HEK293 (cell line): ENCODE measurements at regions not wholly inside any gene's neighbourhood (a gene's known extent, or its start where the extent isn't known, plus 50 kb on each side); places are given as distances from the start of the nearest gene placed in this dataset.

Source experiments
- MYNN ChIP-seq: fragments of 450-650 bp; formaldehyde crosslinking; IDR thresholded peaks from 2 replicates; pipeline ENCODE4 v1.5.1; 2016; ENCODE audit warnings: missing biosample characterization, missing genetic modification characterization, borderline replicate concordance
- YY1 ChIP-seq: fragments of 450-650 bp; formaldehyde crosslinking; IDR thresholded peaks from 2 replicates; pipeline ENCODE4 v1.5.1; 2018; ENCODE audit warnings: missing biosample characterization, missing genetic modification characterization
- ZBTB8A ChIP-seq: fragments of 450-650 bp; formaldehyde crosslinking; IDR thresholded peaks from 2 replicates; pipeline ENCODE4 v1.5.1; 2016; ENCODE audit warnings: missing biosample characterization, missing genetic modification characterization
- ZNF274 ChIP-seq, 2 experiments: fragments of 200-500 bp in 1 of 2; fragments of 450-650 bp in 1 of 2; sonication (Bioruptor generic) in 1 of 2; formaldehyde crosslinking in 1 of 2; IDR thresholded peaks; 2 replicates each; pipeline versions ENCODE4 v1.5.1 to v1.6.1; 2014 to 2016; ENCODE audit warnings: borderline replicate concordance in 1 of 2, inconsistent platforms in 1 of 2, low read length in 1 of 2, missing biosample characterization in 1 of 2, missing genetic modification characterization in 1 of 2
- ZNF549 ChIP-seq: fragments of 450-650 bp; IDR thresholded peaks from 2 replicates; pipeline ENCODE4 v1.5.1; 2018; ENCODE audit warnings: missing biosample characterization, missing genetic modification characterization, mild to moderate bottlenecking, inconsistent platforms, moderate library complexity
- ZNF660 ChIP-seq: fragments of 450-650 bp; IDR thresholded peaks from 2 replicates; pipeline ENCODE4 v1.5.1; 2018; ENCODE audit warnings: missing biosample characterization, mild to moderate bottlenecking, missing genetic modification characterization
- ZNF830 ChIP-seq: fragments of 450-650 bp; IDR thresholded peaks from 2 replicates; pipeline ENCODE4 v1.5.0; 2018; ENCODE audit warnings: missing biosample characterization, missing genetic modification characterization, low read depth, mild to moderate bottlenecking, moderate library complexity
- ZSCAN30 ChIP-seq: fragments of 450-650 bp; IDR thresholded peaks from 2 replicates; pipeline ENCODE4 v1.5.1; 2018; ENCODE audit warnings: missing biosample characterization, mild to moderate bottlenecking, missing genetic modification characterization, moderate library complexity
- TF ChIP-seq, protein P1 (sequence below): fragments of 450-650 bp; formaldehyde crosslinking; IDR thresholded peaks from 2 replicates; pipeline ENCODE4 v1.5.1; 2016; ENCODE audit warnings: missing biosample characterization, missing genetic modification characterization
- TF ChIP-seq, protein P2 (sequence below): fragments of 450-650 bp; formaldehyde crosslinking; IDR thresholded peaks from 2 replicates; pipeline ENCODE4 v1.5.1; 2016; ENCODE audit warnings: missing biosample characterization, missing genetic modification characterization
- TF ChIP-seq, protein P3 (sequence below): sonication (generic); formaldehyde crosslinking; IDR thresholded peaks from 2 replicates; pipeline ENCODE4 v1.8.1; 2022; ENCODE audit warnings: mild to moderate bottlenecking, moderate library complexity, missing genetic modification reagents

DNA sequence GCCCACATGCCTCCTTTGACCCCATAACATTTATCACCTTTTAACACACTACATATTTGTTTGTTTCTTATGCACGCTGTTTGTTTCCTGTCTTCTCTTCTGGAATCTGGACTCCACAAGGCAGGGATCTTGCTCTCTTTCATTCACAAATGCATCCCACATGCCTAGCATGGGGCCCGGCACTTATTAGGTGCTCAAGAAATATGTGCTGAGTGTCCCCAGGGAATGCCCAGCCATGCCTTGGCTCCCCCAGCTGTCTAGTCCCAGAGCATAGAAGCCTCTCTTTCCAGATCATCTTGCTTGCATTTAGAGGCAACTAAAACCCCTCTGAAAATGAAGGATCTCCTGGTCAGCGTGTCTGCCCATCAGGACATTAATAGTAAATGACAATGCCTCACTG lies 283.7 kb downstream of the CBLN1 start:
- TF ChIP-seq YY1 (tag by site-specific recombination) (no peak), ZNF274 (IDR thresholded peaks at IDR 0.05; ENCODE audit: low read length) (no peak), ZNF274 (tag by site-specific recombination; IDR thresholded peaks at IDR 0.05; ENCODE audit: borderline replicate concordance) (no peak), ZNF830 (no peak), MYNN (tag by site-specific recombination) (no peak), ZNF660 (no peak), ZNF549 (tag by site-specific recombination) (no peak), ZBTB8A (tag by site-specific recombination) (no peak), ZSCAN30 (tag by site-specific recombination) (no peak)
- TF ChIP-seq, protein P1, sequence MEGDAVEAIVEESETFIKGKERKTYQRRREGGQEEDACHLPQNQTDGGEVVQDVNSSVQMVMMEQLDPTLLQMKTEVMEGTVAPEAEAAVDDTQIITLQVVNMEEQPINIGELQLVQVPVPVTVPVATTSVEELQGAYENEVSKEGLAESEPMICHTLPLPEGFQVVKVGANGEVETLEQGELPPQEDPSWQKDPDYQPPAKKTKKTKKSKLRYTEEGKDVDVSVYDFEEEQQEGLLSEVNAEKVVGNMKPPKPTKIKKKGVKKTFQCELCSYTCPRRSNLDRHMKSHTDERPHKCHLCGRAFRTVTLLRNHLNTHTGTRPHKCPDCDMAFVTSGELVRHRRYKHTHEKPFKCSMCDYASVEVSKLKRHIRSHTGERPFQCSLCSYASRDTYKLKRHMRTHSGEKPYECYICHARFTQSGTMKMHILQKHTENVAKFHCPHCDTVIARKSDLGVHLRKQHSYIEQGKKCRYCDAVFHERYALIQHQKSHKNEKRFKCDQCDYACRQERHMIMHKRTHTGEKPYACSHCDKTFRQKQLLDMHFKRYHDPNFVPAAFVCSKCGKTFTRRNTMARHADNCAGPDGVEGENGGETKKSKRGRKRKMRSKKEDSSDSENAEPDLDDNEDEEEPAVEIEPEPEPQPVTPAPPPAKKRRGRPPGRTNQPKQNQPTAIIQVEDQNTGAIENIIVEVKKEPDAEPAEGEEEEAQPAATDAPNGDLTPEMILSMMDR (tag by site-specific recombination): no peak
- TF ChIP-seq, protein P2, sequence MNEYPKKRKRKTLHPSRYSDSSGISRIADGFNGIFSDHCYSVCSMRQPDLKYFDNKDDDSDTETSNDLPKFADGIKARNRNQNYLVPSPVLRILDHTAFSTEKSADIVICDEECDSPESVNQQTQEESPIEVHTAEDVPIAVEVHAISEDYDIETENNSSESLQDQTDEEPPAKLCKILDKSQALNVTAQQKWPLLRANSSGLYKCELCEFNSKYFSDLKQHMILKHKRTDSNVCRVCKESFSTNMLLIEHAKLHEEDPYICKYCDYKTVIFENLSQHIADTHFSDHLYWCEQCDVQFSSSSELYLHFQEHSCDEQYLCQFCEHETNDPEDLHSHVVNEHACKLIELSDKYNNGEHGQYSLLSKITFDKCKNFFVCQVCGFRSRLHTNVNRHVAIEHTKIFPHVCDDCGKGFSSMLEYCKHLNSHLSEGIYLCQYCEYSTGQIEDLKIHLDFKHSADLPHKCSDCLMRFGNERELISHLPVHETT (tag by site-specific recombination): no peak
- TF ChIP-seq, protein P3, sequence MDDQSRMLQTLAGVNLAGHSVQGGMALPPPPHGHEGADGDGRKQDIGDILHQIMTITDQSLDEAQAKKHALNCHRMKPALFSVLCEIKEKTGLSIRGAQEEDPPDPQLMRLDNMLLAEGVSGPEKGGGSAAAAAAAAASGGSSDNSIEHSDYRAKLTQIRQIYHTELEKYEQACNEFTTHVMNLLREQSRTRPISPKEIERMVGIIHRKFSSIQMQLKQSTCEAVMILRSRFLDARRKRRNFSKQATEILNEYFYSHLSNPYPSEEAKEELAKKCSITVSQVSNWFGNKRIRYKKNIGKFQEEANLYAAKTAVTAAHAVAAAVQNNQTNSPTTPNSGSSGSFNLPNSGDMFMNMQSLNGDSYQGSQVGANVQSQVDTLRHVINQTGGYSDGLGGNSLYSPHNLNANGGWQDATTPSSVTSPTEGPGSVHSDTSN: no peak
